A549 (cell line): ENCODE measurements at regions not wholly inside any gene's neighbourhood (a gene's known extent, or its start where the extent isn't known, plus 50 kb on each side); places are given as distances from the start of the nearest gene placed in this dataset.

Experiments
- ATAC-seq, 2 experiments: fragments of 200-7000 bp in 1 of 2; fragments of >200 bp in 1 of 2; cut with Nextera tagmentation in 1 of 2; cut with Tn5 transposase in 1 of 2; 3 replicates each; pipeline versions ENCODE4 v1.8.0 to v1.9.1; 2018 to 2020; ENCODE audit warnings: mild to moderate bottlenecking in 1 of 2, moderate library complexity in 1 of 2
- CTCF ChIA-PET: fragments of 300-600 bp; sonication (Branson Sonifier 250); formaldehyde crosslinking; extraction: SDS; loops from one replicate; lab custom pipeline; 2021; ENCODE audit warnings: antibody characterized with exemption, inconsistent platforms; lab: Yijun Ruan, JAX
- POLR2A ChIA-PET: fragments of 350-600 bp; formaldehyde crosslinking; extraction: SDS; loops from one replicate; lab custom pipeline; 2021; ENCODE audit warnings: antibody characterized with exemption, inconsistent platforms; lab: Yijun Ruan, JAX
- DNase-seq, 2 experiments: peaks; one replicate each; pipeline versions ENCODE4 v3.0.0 to v3.0.0-alpha.2; 2011 to 2016; ENCODE audit warnings: low read depth in 1 of 2, low spot score in 1 of 2
- FAIRE-seq: peaks from 2 replicates; lab custom pipeline; 2011; peaks lifted over from hg19 to GRCh38; lab: Jason Lieb, UNC
- H3K27ac ChIP-seq, 2 experiments: fragments of >200 bp; sonication (Bioruptor Twin); formaldehyde crosslinking; 3 replicates each; pipeline ENCODE4 v1.5.1; 2016 to 2017
- H3K4me1 ChIP-seq: fragments of >200 bp; sonication (Bioruptor Twin); formaldehyde crosslinking; 3 replicates; pipeline ENCODE4 v1.6.1; 2016
- H3K4me2 ChIP-seq: fragments of >200 bp; sonication (Bioruptor Twin); formaldehyde crosslinking; 3 replicates; pipeline ENCODE4 v1.6.1; 2016
- H3K4me3 ChIP-seq: fragments of >200 bp; sonication (Bioruptor Twin); formaldehyde crosslinking; 3 replicates; pipeline ENCODE4 v1.5.1; 2016
- H3K9me3 ChIP-seq: fragments of >200 bp; sonication (Bioruptor Twin); formaldehyde crosslinking; 3 replicates; pipeline ENCODE4 v1.6.1; 2016
- CBX2 ChIP-seq: fragments of 200-600 bp; sonication (generic); IDR thresholded peaks from 2 replicates; pipeline ENCODE4 v1.6.1; 2016; ENCODE audit warnings: low read depth, mild to moderate bottlenecking, borderline replicate concordance
- CBX8 ChIP-seq: fragments of 200-600 bp; sonication (generic); IDR thresholded peaks from 2 replicates; pipeline ENCODE4 v1.6.1; 2016
- CEBPB ChIP-seq, 2 experiments: fragments of >200 bp in 1 of 2; sonication (Bioruptor Twin) in 1 of 2; formaldehyde crosslinking in 1 of 2; IDR thresholded peaks; 2 replicates each; pipeline ENCODE4 v1.6.1; 2012 to 2016
- EHF ChIP-seq: fragments of 250-450 bp; sonication (Bioruptor Pico); IDR thresholded peaks from 2 replicates; pipeline ENCODE4 v1.5.0; 2020; ENCODE audit warnings: mild to moderate bottlenecking
- EP300 ChIP-seq, 2 experiments: fragments of >200 bp; sonication (Bioruptor Twin); formaldehyde crosslinking; IDR thresholded peaks; 2 replicates in 1 of 2; 3 replicates in 1 of 2; pipeline ENCODE4 v1.6.1; 2016 to 2017
- ESRRA ChIP-seq: fragments of 150-350 bp; IDR thresholded peaks from 2 replicates; pipeline ENCODE4 v1.6.1; 2014; ENCODE audit warnings: mild to moderate bottlenecking, low read length, borderline replicate concordance
- HOXA7 ChIP-seq: fragments of 250-450 bp; sonication (Bioruptor Pico); IDR thresholded peaks from 2 replicates; pipeline ENCODE4 v1.5.0; 2020; ENCODE audit warnings: mild to moderate bottlenecking, moderate library complexity
- HOXB5 ChIP-seq: fragments of 250-450 bp; sonication (Bioruptor Pico); IDR thresholded peaks from 2 replicates; pipeline ENCODE4 v1.5.0; 2020; ENCODE audit warnings: mild to moderate bottlenecking, moderate library complexity
- JUNB ChIP-seq: fragments of >200 bp; sonication (Bioruptor Twin); formaldehyde crosslinking; IDR thresholded peaks from 2 replicates; pipeline ENCODE4 v1.6.1; 2016
- KDM1A ChIP-seq: fragments of 200-600 bp; sonication (generic); IDR thresholded peaks from 2 replicates; pipeline ENCODE4 v1.6.1; 2016; ENCODE audit warnings: low read depth, mild to moderate bottlenecking
- MAX ChIP-seq: IDR thresholded peaks from 2 replicates; pipeline ENCODE4 v1.6.1; 2012
- NFE2L2 ChIP-seq: fragments of 150-350 bp; conservative IDR thresholded peaks from 2 replicates; pipeline ENCODE4 v1.6.1; 2014; ENCODE audit warnings: low read length
- PHF8 ChIP-seq: fragments of 200-600 bp; sonication (generic); IDR thresholded peaks from 2 replicates; pipeline ENCODE4 v1.6.1; 2016; ENCODE audit warnings: low read depth, mild to moderate bottlenecking, antibody characterized with exemption, moderate library complexity, borderline replicate concordance
- POLR2A ChIP-seq: IDR thresholded peaks from 2 replicates; pipeline ENCODE4 v1.6.1; 2012; ENCODE audit warnings: mild to moderate bottlenecking, low read length
- POLR2AphosphoS2 ChIP-seq: conservative IDR thresholded peaks from 2 replicates; pipeline ENCODE4 v1.6.1; 2012; ENCODE audit warnings: low read length, improper control_type of control experiment, inconsistent platforms
- RARB ChIP-seq: fragments of 250-450 bp; sonication (Bioruptor Pico); IDR thresholded peaks from 2 replicates; pipeline ENCODE4 v1.8.0; 2021; ENCODE audit warnings: mild to moderate bottlenecking, moderate library complexity
- RCOR1 ChIP-seq: fragments of 150-350 bp; IDR thresholded peaks from 2 replicates; pipeline ENCODE4 v1.6.1; 2014; ENCODE audit warnings: antibody characterized with exemption, low read length, low read depth
- REST ChIP-seq: fragments of 200-600 bp; sonication (generic); IDR thresholded peaks from 2 replicates; pipeline ENCODE4 v1.6.1; 2016; ENCODE audit warnings: antibody characterized with exemption, mild to moderate bottlenecking, moderate library complexity
- RFX5 ChIP-seq: fragments of 450-650 bp; IDR thresholded peaks from 2 replicates; pipeline ENCODE4 v1.7.1; 2014; ENCODE audit warnings: antibody characterized with exemption, mild to moderate bottlenecking, moderate library complexity
- RNF2 ChIP-seq: fragments of 200-600 bp; sonication (generic); IDR thresholded peaks from 2 replicates; pipeline ENCODE4 v1.6.1; 2016; ENCODE audit warnings: low read depth, mild to moderate bottlenecking, antibody characterized with exemption, moderate library complexity, borderline replicate concordance
- SREBF2 ChIP-seq: fragments of 450-650 bp; IDR thresholded peaks from 2 replicates; pipeline ENCODE4 v1.6.1; 2014; ENCODE audit warnings: mild to moderate bottlenecking, moderate library complexity
- TFCP2L1 ChIP-seq: fragments of 250-450 bp; sonication (Bioruptor Pico); IDR thresholded peaks from 2 replicates; pipeline ENCODE4 v1.5.0; 2021; ENCODE audit warnings: mild to moderate bottlenecking
- ZC3H11A ChIP-seq: fragments of 450-650 bp; IDR thresholded peaks from 2 replicates; pipeline ENCODE4 v1.6.1; 2014; ENCODE audit warnings: antibody characterized with exemption, mild to moderate bottlenecking
- WGBS: methylation state at CpG from one replicate; pipeline ENCODE4 v1.1.6; 2017; ENCODE audit errors: missing lambda C conversion rate; 5-methylcytosine and 5-hydroxymethylcytosine counted together
- TF ChIP-seq, protein P1 (sequence below): IDR thresholded peaks from 2 replicates; pipeline ENCODE4 v1.6.1; 2012; ENCODE audit warnings: low read depth, borderline replicate concordance
- TF ChIP-seq, protein P2 (sequence below): fragments of 450-650 bp; IDR thresholded peaks from 2 replicates; pipeline ENCODE4 v1.6.1; 2014; ENCODE audit warnings: antibody characterized with exemption

DNA sequence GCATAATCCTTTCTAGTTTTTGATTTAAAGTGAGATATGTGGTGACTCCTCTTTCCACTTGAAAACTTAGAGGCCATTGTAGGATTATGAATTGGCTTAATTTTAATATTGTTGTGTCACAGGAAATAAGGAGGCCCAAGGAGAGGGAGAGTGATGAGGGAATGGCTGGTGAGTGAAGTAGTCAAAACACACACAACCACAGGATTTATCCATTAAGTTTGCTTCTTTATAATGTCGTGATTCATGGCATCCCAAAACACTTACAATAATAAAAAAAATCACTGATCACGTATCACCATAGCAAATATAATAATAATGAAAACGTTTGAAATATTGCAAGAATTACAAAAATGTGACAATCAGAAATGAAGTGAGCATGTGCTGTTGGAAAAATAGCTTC, 1215.5 kb upstream of the LRRTM3 start:
- no peak for FAIRE-seq
- Histone ChIP-seq H3K4me3 (no peak overlapping the region), H3K27ac (no peak overlapping the region), H3K9me3 (no peaks in the 10 kb centered on the region), H3K4me2 (no peak overlapping the region), H3K4me1 (no peaks in the 10 kb centered on the region)
- CTCF ChIA-PET = interaction anchor here (0.8 kb wide), 1 partner anchor 86 kb away, joined by 4 read pairs; no protein-coding TSS in a partner anchor
- no peak for ATAC-seq
- DNase-seq = no peak
- 22% methylated on average over 3 of the region's 3 CpGs for WGBS
- TF ChIP-seq TFCP2L1 (CRISPR knock-in tag) (no peak), JUNB (no peak), HOXB5 (CRISPR knock-in tag) (no peak), RARB (no peak)
- POLR2A ChIA-PET = no interaction called here

- Histone ChIP-seq H3K4me1 (no peaks in the 10 kb centered on the region), H3K4me3 (no peak overlapping the region), H3K9me3 (no peaks in the 10 kb centered on the region), H3K27ac (no peak overlapping the region), H3K4me2 (no peak overlapping the region)
- TF ChIP-seq, protein P1, sequence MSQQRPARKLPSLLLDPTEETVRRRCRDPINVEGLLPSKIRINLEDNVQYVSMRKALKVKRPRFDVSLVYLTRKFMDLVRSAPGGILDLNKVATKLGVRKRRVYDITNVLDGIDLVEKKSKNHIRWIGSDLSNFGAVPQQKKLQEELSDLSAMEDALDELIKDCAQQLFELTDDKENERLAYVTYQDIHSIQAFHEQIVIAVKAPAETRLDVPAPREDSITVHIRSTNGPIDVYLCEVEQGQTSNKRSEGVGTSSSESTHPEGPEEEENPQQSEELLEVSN = no peak
- no peak for TF ChIP-seq SREBF2
- no peak for TF ChIP-seq EHF
- TF ChIP-seq HOXA7 (CRISPR knock-in tag) = no peak
- no peak for TF ChIP-seq PHF8
- DNase-seq = no peak
- POLR2A ChIA-PET = no interaction called here
- ATAC-seq = no peak
- no peak for FAIRE-seq
- CTCF ChIA-PET = no interaction called here
- 52% methylated on average over 1 of the region's 1 CpG for WGBS
Observed at GRCh38 chr10:65719790-65720189, 1206.0 kb upstream of the LRRTM3 start.

GRCh38 chr10:65720901-65721300, 1204.9 kb upstream of the LRRTM3 start:
- ChIA-PET CTCF (no interaction called here), POLR2A (no interaction called here)
- H3K4me2 ChIP-seq = no peak overlapping the region
- ATAC-seq (no peak), DNase-seq (no peak), FAIRE-seq (no peak)
- H3K4me1 ChIP-seq = no peaks in the 10 kb centered on the region
- 60% methylated on average over 4 of the region's 4 CpGs for WGBS
- TF ChIP-seq MAX (no peak), EP300 (IDR thresholded peaks at IDR 0.05) (no peak), ESRRA (no peak), POLR2A (no peak), CBX2 (no peak), RNF2 (no peak), RFX5 (no peak)
- no peak overlapping the region for H3K4me3 ChIP-seq
- H3K9me3 ChIP-seq = no peaks in the 10 kb centered on the region
- no peak overlapping the region for H3K27ac ChIP-seq

GRCh38 chr10:65723525-65723924, 1202.3 kb upstream of the LRRTM3 start:
- DNase-seq (no peak), ATAC-seq (no peak)
- no peaks in the 10 kb centered on the region for H3K4me1 ChIP-seq
- no peak overlapping the region for H3K4me2 ChIP-seq
- no peak for TF ChIP-seq ZC3H11A
- TF ChIP-seq POLR2A = no peak
- no peak for TF ChIP-seq MAX
- TF ChIP-seq, protein P2, sequence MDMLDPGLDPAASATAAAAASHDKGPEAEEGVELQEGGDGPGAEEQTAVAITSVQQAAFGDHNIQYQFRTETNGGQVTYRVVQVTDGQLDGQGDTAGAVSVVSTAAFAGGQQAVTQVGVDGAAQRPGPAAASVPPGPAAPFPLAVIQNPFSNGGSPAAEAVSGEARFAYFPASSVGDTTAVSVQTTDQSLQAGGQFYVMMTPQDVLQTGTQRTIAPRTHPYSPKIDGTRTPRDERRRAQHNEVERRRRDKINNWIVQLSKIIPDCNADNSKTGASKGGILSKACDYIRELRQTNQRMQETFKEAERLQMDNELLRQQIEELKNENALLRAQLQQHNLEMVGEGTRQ = no peak
- no peak for TF ChIP-seq RCOR1
- no peak for TF ChIP-seq REST
- TF ChIP-seq KDM1A = no peak
- TF ChIP-seq HOXB5 (CRISPR knock-in tag) = no peak
- no peak for TF ChIP-seq CBX8
- no peak for TF ChIP-seq NFE2L2
- no peak for TF ChIP-seq CEBPB (IDR thresholded peaks at IDR 0.05)
- no peak for TF ChIP-seq POLR2AphosphoS2
- no peak for TF ChIP-seq CBX2
- TF ChIP-seq HOXA7 (CRISPR knock-in tag) = no peak
- TF ChIP-seq, all 56 proteins: peak for 0
- Histone ChIP-seq H3K4me3 (no peak overlapping the region), H3K9me3 (no peaks in the 10 kb centered on the region), H3K27ac (no peak overlapping the region)
- WGBS = 54% methylated on average over 6 of the region's 6 CpGs
- FAIRE-seq = no peak
- ChIA-PET CTCF (no interaction called here), POLR2A (no interaction called here)
